ENCODE measurements at regions not wholly inside any gene's neighbourhood (a gene's known extent, or its start where the extent isn't known, plus 50 kb on each side); places are given as distances from the start of the nearest gene placed in this dataset.

GRCh38 chr18:52150050-52150449, 189.9 kb upstream of the DCC start:
- no peak for DNase-seq (ENCODE audit: low read depth in 1 of 2, low spot score in 1 of 2)
- Histone ChIP-seq H3K27ac (replicated peaks) (no peak overlapping the region), H3K27me3 (ENCODE audit: insufficient read depth, poor library complexity, severe bottlenecking) (no peaks in the 10 kb centered on the region), H3K4me3 (replicated peaks; ENCODE audit: insufficient read depth, low read length) (no peak overlapping the region)
- TF ChIP-seq GABPA (IDR thresholded peaks at IDR 0.05; ENCODE audit: low read depth), result no peak
- TF ChIP-seq REST (IDR thresholded peaks at IDR 0.05; ENCODE audit: insufficient replicate concordance, low read depth), result no peak
- no peak for TF ChIP-seq POLR2AphosphoS5 (IDR thresholded peaks at IDR 0.05; ENCODE audit: low read depth)
- no peak for TF ChIP-seq CTCF (IDR thresholded peaks at IDR 0.05; ENCODE audit: insufficient read depth, low read length)
- no peak for TF ChIP-seq SPI1 (IDR thresholded peaks at IDR 0.05; ENCODE audit: borderline replicate concordance, low read depth)

GRCh38 chr18:52152036-52152435, 188.0 kb upstream of the DCC start:
- Histone ChIP-seq H3K4me3 (replicated peaks; ENCODE audit: insufficient read depth, low read length) (no peak overlapping the region), H3K27ac (replicated peaks) (no peak overlapping the region), H3K27me3 (ENCODE audit: insufficient read depth, poor library complexity, severe bottlenecking) (no peaks in the 10 kb centered on the region)
- no peak for DNase-seq (ENCODE audit: low read depth in 1 of 2, low spot score in 1 of 2)
- TF ChIP-seq SPI1 (IDR thresholded peaks at IDR 0.05; ENCODE audit: borderline replicate concordance, low read depth) (no peak), CTCF (IDR thresholded peaks at IDR 0.05; ENCODE audit: insufficient read depth, low read length) (no peak), REST (IDR thresholded peaks at IDR 0.05; ENCODE audit: insufficient replicate concordance, low read depth) (no peak), POLR2AphosphoS5 (IDR thresholded peaks at IDR 0.05; ENCODE audit: low read depth) (no peak), GABPA (IDR thresholded peaks at IDR 0.05; ENCODE audit: low read depth) (no peak)

- no peak overlapping the region for H3K27ac ChIP-seq (replicated peaks)
- TF ChIP-seq REST (IDR thresholded peaks at IDR 0.05; ENCODE audit: insufficient replicate concordance, low read depth) (no peak), POLR2AphosphoS5 (IDR thresholded peaks at IDR 0.05; ENCODE audit: low read depth) (no peak), GABPA (IDR thresholded peaks at IDR 0.05; ENCODE audit: low read depth) (no peak), SPI1 (IDR thresholded peaks at IDR 0.05; ENCODE audit: borderline replicate concordance, low read depth) (no peak)
- no peaks in the 10 kb centered on the region for H3K27me3 ChIP-seq (ENCODE audit: insufficient read depth, poor library complexity, severe bottlenecking)
- H3K4me3 ChIP-seq (replicated peaks; ENCODE audit: insufficient read depth, low read length), result no peak overlapping the region
- no peak for DNase-seq (ENCODE audit: low read depth in 1 of 2, low spot score in 1 of 2)
These were observed 183.8 kb upstream of the DCC start for GRCh38 chr18:52156166-52156565.

Measured in HL-60 (cell line).